Endothelial cell of umbilical vein (primary cell): ENCODE measurements at regions not wholly inside any gene's neighbourhood (a gene's known extent, or its start where the extent isn't known, plus 50 kb on each side); places are given as distances from the start of the nearest gene placed in this dataset.

Source experiments
- EZH2 ChIP-seq: IDR thresholded peaks from 2 replicates; pipeline ENCODE4 v1.6.1; 2012; ENCODE audit warnings: borderline replicate concordance, low read depth, mild to moderate bottlenecking, moderate library complexity, low read length, inconsistent platforms; ENCODE audit not compliant: severe bottlenecking
- GATA2 ChIP-seq: IDR thresholded peaks from 2 replicates; pipeline ENCODE4 v1.7.0; 2011; ENCODE audit warnings: low read depth, mild to moderate bottlenecking, moderate library complexity, mixed read lengths, low read length; ENCODE audit not compliant: insufficient read length, insufficient read depth
- POLR2A ChIP-seq: IDR thresholded peaks from 2 replicates; pipeline ENCODE4 v1.6.1; 2012; ENCODE audit warnings: low read depth, mild to moderate bottlenecking, control low read depth, low read length
- TF ChIP-seq, protein P1 (sequence below), 2 donors: IDR thresholded peaks; 1 replicate in 1 of 2; 2 replicates in 1 of 2; pipeline ENCODE4 v1.5.1; 2011; ENCODE audit warnings: low read length in 2 of 2, mild to moderate bottlenecking in 2 of 2, moderate library complexity in 2 of 2, control low read depth in 1 of 2, inconsistent platforms in 1 of 2, low read depth in 1 of 2; ENCODE audit not compliant: insufficient read depth in 1 of 2; ENCODE audit errors: extremely low read depth in 1 of 2
- TF ChIP-seq, protein P2 (sequence below): IDR thresholded peaks from 2 replicates; pipeline ENCODE4 v1.6.1; 2011; ENCODE audit not compliant: insufficient read depth, insufficient read length

DNA sequence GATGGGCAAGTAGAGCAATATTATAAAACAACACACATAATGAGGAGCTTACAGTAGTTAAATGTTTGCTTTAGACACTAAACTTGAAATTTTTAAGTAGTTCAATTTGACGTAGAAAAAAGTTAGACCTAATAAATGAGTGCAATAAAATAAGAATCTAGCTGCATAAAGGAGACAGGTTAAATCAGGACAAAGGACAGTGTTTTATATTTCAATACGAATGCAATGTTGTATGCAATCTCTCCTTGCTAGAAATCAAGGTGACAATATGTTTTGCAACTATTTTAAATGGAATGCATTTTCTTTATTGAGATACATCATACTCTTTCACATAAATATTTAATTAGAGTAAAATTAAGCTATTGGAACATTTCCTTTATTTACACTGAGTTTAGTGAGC, 267.9 kb downstream of the CASP12 start:
- TF ChIP-seq, protein P1, sequence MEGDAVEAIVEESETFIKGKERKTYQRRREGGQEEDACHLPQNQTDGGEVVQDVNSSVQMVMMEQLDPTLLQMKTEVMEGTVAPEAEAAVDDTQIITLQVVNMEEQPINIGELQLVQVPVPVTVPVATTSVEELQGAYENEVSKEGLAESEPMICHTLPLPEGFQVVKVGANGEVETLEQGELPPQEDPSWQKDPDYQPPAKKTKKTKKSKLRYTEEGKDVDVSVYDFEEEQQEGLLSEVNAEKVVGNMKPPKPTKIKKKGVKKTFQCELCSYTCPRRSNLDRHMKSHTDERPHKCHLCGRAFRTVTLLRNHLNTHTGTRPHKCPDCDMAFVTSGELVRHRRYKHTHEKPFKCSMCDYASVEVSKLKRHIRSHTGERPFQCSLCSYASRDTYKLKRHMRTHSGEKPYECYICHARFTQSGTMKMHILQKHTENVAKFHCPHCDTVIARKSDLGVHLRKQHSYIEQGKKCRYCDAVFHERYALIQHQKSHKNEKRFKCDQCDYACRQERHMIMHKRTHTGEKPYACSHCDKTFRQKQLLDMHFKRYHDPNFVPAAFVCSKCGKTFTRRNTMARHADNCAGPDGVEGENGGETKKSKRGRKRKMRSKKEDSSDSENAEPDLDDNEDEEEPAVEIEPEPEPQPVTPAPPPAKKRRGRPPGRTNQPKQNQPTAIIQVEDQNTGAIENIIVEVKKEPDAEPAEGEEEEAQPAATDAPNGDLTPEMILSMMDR (IDR thresholded peaks at IDR 0.05; ENCODE audit: extremely low read depth in 1 of 2, insufficient read depth in 1 of 2, low read depth in 1 of 2, low read length in 2 of 2) = no peak
- TF ChIP-seq POLR2A (no peak), GATA2 (no peak), EZH2 (no peak)
- TF ChIP-seq, protein P2, sequence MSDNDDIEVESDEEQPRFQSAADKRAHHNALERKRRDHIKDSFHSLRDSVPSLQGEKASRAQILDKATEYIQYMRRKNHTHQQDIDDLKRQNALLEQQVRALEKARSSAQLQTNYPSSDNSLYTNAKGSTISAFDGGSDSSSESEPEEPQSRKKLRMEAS = no peak
